Choroid plexus epithelial cell (primary cell): ENCODE measurements at regions not wholly inside any gene's neighbourhood (a gene's known extent, or its start where the extent isn't known, plus 50 kb on each side); places are given as distances from the start of the nearest gene placed in this dataset.

Source experiments
- DNase-seq: peaks from one replicate; pipeline ENCODE4 v3.0.0-alpha.2; 2010; ENCODE audit warnings: low read depth
- H3K4me3 ChIP-seq: 2 replicates; pipeline ENCODE4 v1.5.1; 2011; ENCODE audit warnings: low read depth, mild to moderate bottlenecking, control low read depth, low read length, moderate library complexity
- CTCF ChIP-seq: conservative IDR thresholded peaks from 2 replicates; pipeline ENCODE4 v1.5.1; 2011; ENCODE audit warnings: low read depth, mild to moderate bottlenecking, control low read depth, inconsistent platforms, low read length, moderate library complexity

- no peak for TF ChIP-seq CTCF
- H3K4me3 ChIP-seq, result no peak overlapping the region
- no peak for DNase-seq
Observed at GRCh38 chr21:35724156-35724555, 336.2 kb downstream of the SETD4 start.

GRCh38 chr21:35721701-35722100 is 338.6 kb downstream of the SETD4 start:
- no peak for DNase-seq
- H3K4me3 ChIP-seq, result no peak overlapping the region
- no peak for TF ChIP-seq CTCF

GRCh38 chr21:35720208-35720731 is 340.1 kb downstream of the SETD4 start:
- TF ChIP-seq CTCF, result no peak
- DNase-seq, result no peak
- no peak overlapping the region for H3K4me3 ChIP-seq

- H3K4me3 ChIP-seq, result no peak overlapping the region
- DNase-seq, result no peak
- TF ChIP-seq CTCF, result no peak
Observed at GRCh38 chr21:35719080-35719479, 341.2 kb downstream of the SETD4 start.

GRCh38 chr21:35716876-35717565 is 343.3 kb downstream of the SETD4 start:
- H3K4me3 ChIP-seq, result no peak overlapping the region
- no peak for DNase-seq
- TF ChIP-seq CTCF, result no peak

GRCh38 chr21:35713914-35714313 is 346.4 kb downstream of the SETD4 start:
- no peak for DNase-seq
- no peak overlapping the region for H3K4me3 ChIP-seq
- TF ChIP-seq CTCF, result no peak

- no peak for DNase-seq
- no peak overlapping the region for H3K4me3 ChIP-seq
- TF ChIP-seq CTCF, result no peak
Observed at GRCh38 chr21:35711661-35712060, 348.7 kb downstream of the SETD4 start.
